ENCODE measurements at regions not wholly inside any gene's neighbourhood (a gene's known extent, or its start where the extent isn't known, plus 50 kb on each side); places are given as distances from the start of the nearest gene placed in this dataset.

DNA sequence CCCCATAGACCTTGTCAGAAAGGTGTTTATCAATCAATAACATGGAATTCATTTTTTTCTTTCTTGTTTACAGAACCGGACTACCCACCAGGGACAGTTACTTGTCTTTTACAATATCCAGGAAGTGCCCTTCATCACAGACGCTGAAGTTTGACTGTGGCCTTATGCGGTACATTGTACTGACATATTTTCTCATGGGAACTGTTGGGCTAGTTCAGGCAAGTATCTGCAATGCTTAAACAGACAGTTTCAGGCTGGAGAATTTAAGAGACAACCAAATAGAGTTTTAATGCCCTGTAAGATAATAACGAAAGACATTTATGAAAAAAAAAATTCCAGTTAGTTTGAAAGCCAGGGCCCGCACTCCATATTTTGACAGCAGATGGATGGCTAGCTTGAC, 246.4 kb downstream of the GATA3 start:
- Histone ChIP-seq H3K9me2 (replicated peaks; ENCODE audit: insufficient read depth) (no peaks in the 10 kb centered on the region), H4K20me1 (ENCODE audit: insufficient read depth, poor library complexity, severe bottlenecking) (no peaks in the 10 kb centered on the region), H3K27ac (no peak overlapping the region), H3K27me3 (peaks cover 11% of the 10 kb centered on the region), H3K79me2 (no peaks in the 10 kb centered on the region), H3K4me3 (no peak overlapping the region), H2AFZ (no peak overlapping the region), H3K9me3 (ENCODE audit: low read depth) (no peaks in the 10 kb centered on the region), H3K4me2 (no peak overlapping the region), H3K36me3 (replicated peaks; ENCODE audit: insufficient read depth, low read depth) (no peaks in the 10 kb centered on the region), H3K4me1 (ENCODE audit: insufficient read depth) (no peaks in the 10 kb centered on the region)
- TF ChIP-seq EZH2phosphoT487 (IDR thresholded peaks at IDR 0.05; ENCODE audit: low read depth, severe bottlenecking, unreplicated experiment), result no peak
- TF ChIP-seq EZH2 (IDR thresholded peaks at IDR 0.05; ENCODE audit: borderline replicate concordance), result no peak
- TF ChIP-seq, protein P1, sequence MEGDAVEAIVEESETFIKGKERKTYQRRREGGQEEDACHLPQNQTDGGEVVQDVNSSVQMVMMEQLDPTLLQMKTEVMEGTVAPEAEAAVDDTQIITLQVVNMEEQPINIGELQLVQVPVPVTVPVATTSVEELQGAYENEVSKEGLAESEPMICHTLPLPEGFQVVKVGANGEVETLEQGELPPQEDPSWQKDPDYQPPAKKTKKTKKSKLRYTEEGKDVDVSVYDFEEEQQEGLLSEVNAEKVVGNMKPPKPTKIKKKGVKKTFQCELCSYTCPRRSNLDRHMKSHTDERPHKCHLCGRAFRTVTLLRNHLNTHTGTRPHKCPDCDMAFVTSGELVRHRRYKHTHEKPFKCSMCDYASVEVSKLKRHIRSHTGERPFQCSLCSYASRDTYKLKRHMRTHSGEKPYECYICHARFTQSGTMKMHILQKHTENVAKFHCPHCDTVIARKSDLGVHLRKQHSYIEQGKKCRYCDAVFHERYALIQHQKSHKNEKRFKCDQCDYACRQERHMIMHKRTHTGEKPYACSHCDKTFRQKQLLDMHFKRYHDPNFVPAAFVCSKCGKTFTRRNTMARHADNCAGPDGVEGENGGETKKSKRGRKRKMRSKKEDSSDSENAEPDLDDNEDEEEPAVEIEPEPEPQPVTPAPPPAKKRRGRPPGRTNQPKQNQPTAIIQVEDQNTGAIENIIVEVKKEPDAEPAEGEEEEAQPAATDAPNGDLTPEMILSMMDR (IDR thresholded peaks at IDR 0.05; ENCODE audit: poor library complexity), result no peak
- DNase-seq (ENCODE audit: low spot score), result no peak
- 80% methylated on average over 5 of the region's 5 CpGs for WGBS (ENCODE audit: low lambda C conversion rate, missing lambda C conversion rate)

DNA sequence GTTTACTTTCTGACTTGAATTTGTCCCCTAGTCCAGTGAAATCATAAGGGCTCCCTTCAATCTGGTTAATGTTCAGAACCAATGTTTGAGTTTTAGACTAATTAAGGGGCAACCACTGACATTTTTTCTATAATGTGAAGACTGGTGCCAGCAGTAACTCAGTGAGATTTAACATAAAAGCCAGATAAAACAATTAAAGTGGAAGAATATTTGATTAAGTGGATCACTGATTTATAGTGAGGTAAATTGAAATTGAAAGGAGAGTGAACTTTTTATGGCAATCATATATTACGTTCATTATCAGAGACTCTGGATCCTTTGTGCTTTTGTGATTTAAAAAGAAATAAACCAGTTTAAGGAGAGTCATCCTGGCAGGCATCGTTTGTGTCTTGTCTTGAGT, 246.8 kb downstream of the GATA3 start:
- TF ChIP-seq, protein P1 (IDR thresholded peaks at IDR 0.05; ENCODE audit: poor library complexity), result no peak
- Histone ChIP-seq H3K4me1 (ENCODE audit: insufficient read depth) (no peaks in the 10 kb centered on the region), H3K79me2 (no peaks in the 10 kb centered on the region), H4K20me1 (ENCODE audit: insufficient read depth, poor library complexity, severe bottlenecking) (no peaks in the 10 kb centered on the region), H3K9me3 (ENCODE audit: low read depth) (no peaks in the 10 kb centered on the region), H2AFZ (no peak overlapping the region), H3K4me2 (no peak overlapping the region), H3K27me3 (peaks cover 14% of the 10 kb centered on the region), H3K9me2 (replicated peaks; ENCODE audit: insufficient read depth) (no peaks in the 10 kb centered on the region), H3K4me3 (no peak overlapping the region), H3K27ac (no peak overlapping the region), H3K36me3 (replicated peaks; ENCODE audit: insufficient read depth, low read depth) (no peaks in the 10 kb centered on the region)
- no peak for DNase-seq (ENCODE audit: low spot score)
- WGBS (ENCODE audit: low lambda C conversion rate, missing lambda C conversion rate), result 83% methylated on average over 2 of the region's 2 CpGs

DNA sequence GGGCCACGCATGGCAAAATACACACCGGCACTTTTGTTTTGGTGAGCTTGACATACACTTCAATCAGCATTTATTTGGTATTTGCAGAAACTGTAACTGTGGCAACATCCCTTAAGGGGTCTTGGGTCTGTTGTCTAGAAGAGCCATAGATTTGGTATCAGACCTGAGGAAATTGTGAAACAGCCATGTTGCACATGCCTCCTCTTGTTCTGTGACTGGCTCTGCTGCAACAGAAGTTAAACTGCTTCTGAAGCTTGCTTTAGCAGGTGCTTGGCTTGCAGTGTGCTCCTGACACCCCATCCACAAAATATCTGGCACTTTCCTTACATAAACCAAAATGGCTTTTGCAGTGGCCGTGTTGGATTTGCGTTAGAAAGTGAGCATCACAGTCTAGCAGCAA, 247.3 kb downstream of the GATA3 start:
- no peak overlapping the region for H3K27ac ChIP-seq
- H3K4me1 ChIP-seq (ENCODE audit: insufficient read depth), result no peaks in the 10 kb centered on the region
- no peaks in the 10 kb centered on the region for H4K20me1 ChIP-seq (ENCODE audit: insufficient read depth, poor library complexity, severe bottlenecking)
- whole genome bisulfite sequencing (ENCODE audit: low lambda C conversion rate, missing lambda C conversion rate), result 88% methylated on average over 4 of the region's 4 CpGs
- H2AFZ ChIP-seq, result no peak overlapping the region
- H3K4me3 ChIP-seq, result no peak overlapping the region
- no peaks in the 10 kb centered on the region for H3K9me2 ChIP-seq (replicated peaks; ENCODE audit: insufficient read depth)
- no peak for DNase-seq (ENCODE audit: low spot score)
- no peaks in the 10 kb centered on the region for H3K9me3 ChIP-seq (ENCODE audit: low read depth)
- TF ChIP-seq EZH2 (IDR thresholded peaks at IDR 0.05; ENCODE audit: borderline replicate concordance), result no peak
- TF ChIP-seq, protein P1 (IDR thresholded peaks at IDR 0.05; ENCODE audit: poor library complexity), result no peak
- no peak for TF ChIP-seq EZH2phosphoT487 (IDR thresholded peaks at IDR 0.05; ENCODE audit: low read depth, severe bottlenecking, unreplicated experiment)
- no peak overlapping the region for H3K4me2 ChIP-seq
- H3K36me3 ChIP-seq (replicated peaks; ENCODE audit: insufficient read depth, low read depth), result no peaks in the 10 kb centered on the region
- H3K79me2 ChIP-seq, result no peaks in the 10 kb centered on the region
- H3K27me3 ChIP-seq, result peaks cover 14% of the 10 kb centered on the region

- no peaks in the 10 kb centered on the region for H3K9me2 ChIP-seq (replicated peaks; ENCODE audit: insufficient read depth)
- no peak for DNase-seq (ENCODE audit: low spot score)
- no peaks in the 10 kb centered on the region for H3K4me1 ChIP-seq (ENCODE audit: insufficient read depth)
- TF ChIP-seq, protein P1 (IDR thresholded peaks at IDR 0.05; ENCODE audit: poor library complexity), result no peak
- no peaks in the 10 kb centered on the region for H3K9me3 ChIP-seq (ENCODE audit: low read depth)
- H2AFZ ChIP-seq, result no peak overlapping the region
- no peaks in the 10 kb centered on the region for H3K36me3 ChIP-seq (replicated peaks; ENCODE audit: insufficient read depth, low read depth)
- no peak overlapping the region for H3K27ac ChIP-seq
- no peaks in the 10 kb centered on the region for H4K20me1 ChIP-seq (ENCODE audit: insufficient read depth, poor library complexity, severe bottlenecking)
- peaks cover 14% of the 10 kb centered on the region for H3K27me3 ChIP-seq
- 89% methylated on average over 6 of the region's 6 CpGs for WGBS (ENCODE audit: low lambda C conversion rate, missing lambda C conversion rate)
- no peaks in the 10 kb centered on the region for H3K79me2 ChIP-seq
- no peak overlapping the region for H3K4me2 ChIP-seq
- no peak overlapping the region for H3K4me3 ChIP-seq
Observed at GRCh38 chr10:8302565-8302964, 248.1 kb downstream of the GATA3 start.
